ENCODE measurements at regions not wholly inside any gene's neighbourhood (a gene's known extent, or its start where the extent isn't known, plus 50 kb on each side); places are given as distances from the start of the nearest gene placed in this dataset.
"Not testable (repeated sequence)": the region's sequence is repeated elsewhere in the genome, so short reads cannot be mapped to it uniquely, and the experiment has no call there.

DNA sequence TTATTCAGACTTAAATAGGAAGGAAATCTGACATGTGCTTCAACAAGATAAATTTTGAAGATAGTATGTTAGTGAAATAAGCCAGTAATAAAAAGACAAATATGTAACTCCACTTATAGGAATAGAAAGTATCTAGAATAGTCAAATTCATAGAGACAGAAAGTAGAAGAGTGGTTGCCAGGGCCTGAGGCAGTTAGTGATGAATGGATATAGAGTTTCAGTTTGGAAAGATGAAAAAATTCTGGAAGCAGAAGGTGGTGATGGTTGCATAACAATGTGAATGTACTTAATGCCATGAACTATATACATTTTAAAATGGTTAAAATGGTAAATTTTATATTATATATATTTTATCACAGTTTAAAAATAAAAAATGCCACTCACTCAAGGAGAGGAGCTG lies 54.3 kb downstream of the HAND2 start:
- no peak for DNase-seq

GRCh38 chr4:173469622-173470021 lies 60.4 kb downstream of the HAND2 start:
- no peak for DNase-seq

GRCh38 chr4:173468314-173468713 lies 61.7 kb downstream of the HAND2 start:
- no peak for DNase-seq

GRCh38 chr4:173466101-173466500 lies 63.9 kb downstream of the HAND2 start:
- no peak for DNase-seq

GRCh38 chr4:173464481-173464880 lies 65.5 kb downstream of the HAND2 start:
- DNase-seq = peak; percentile 53

DNA sequence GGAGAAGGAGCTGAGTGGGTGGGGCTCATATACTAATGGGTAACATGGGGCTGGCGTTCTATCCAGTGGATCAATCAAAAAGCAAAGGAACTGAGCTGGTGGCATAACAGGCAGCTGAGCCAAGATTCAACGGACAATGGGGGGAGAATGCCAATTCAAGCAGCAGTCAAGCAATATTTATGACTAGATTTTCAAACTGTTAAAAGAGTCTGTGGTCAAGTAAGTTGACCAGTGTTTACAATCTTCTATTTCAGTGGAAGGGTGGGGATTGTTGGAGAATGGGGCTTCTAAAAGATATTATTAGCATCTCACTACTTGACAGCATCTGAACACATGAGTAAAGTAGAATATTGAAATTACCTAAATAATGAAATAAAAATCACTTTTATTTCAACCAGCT lies 64.9 kb upstream of the SCRG1 start:
- DNase-seq = no peak

GRCh38 chr4:173461170-173461569 lies 62.3 kb upstream of the SCRG1 start:
- no peak for DNase-seq

GRCh38 chr4:173459857-173460256 lies 60.9 kb upstream of the SCRG1 start:
- no peak for DNase-seq

DNA sequence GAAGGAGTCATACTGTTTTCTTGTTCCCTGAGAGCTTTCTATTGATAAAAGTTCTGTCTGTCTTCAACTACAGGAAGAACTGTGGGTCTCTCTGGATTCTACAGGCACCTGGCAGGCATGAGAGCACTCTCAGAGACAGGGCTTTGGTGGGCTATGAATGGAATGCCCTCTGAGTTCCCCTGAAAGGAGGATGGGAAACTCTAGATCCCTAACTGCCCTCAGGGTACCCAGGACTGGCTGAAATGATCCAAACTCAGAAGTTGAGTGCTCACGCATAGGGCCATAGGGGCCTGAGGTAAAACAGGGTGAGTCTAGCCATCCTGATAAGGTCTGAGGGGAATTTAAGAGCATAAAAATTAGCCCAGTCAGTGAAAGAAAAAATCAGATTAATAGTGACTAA lies 59.0 kb upstream of the SCRG1 start:
- no peak for DNase-seq

DNA sequence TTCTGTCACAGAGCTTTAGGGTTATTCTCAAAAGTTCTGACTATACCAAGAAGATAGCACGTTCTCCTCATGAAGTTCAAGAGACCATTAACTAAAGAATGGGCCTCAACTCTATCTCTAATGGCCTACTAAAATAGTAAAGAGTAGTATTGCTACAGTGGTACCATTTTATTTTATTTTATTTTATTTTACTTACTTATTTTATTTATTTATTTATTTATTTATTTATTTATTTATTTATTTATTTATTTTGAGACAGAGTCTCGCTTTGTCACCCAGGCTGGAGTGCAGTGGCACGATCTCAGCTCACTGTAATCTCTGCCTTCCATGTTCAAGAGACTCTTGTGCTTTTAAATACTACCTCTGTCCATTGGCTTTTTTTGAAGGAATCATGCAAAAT lies 52.5 kb upstream of the SCRG1 start:
- not testable (repeated sequence) for DNase-seq

DNA sequence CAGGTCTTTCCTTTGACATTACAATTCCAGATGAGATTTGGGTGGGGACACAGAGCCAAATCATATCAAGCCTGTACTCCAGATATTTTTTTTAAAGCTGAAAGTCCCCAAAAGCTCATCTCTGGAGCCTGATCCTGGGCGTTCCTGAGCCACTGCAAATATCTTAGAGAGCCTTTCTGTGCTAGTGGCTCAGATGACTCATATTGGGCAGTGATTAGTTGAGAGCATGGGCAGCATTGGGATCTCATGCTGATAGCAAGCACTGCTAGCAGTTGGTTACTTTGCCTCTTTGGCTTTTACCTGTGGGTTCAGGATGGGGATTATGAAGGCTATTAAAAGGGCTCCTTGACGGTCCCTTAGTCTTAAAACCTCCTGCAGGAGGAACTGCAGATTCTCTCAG lies 51.4 kb upstream of the SCRG1 start:
- DNase-seq = no peak

- no peak for DNase-seq
Measured at GRCh38 chr4:173449380-173449717, 50.4 kb upstream of the SCRG1 start.

GRCh38 chr4:173448608-173449379 lies 49.9 kb upstream of the SCRG1 start:
- DNase-seq = peak; percentile 74

All from tongue (tissue), 1 donor.